ENCODE measurements at regions not wholly inside any gene's neighbourhood (a gene's known extent, or its start where the extent isn't known, plus 50 kb on each side); places are given as distances from the start of the nearest gene placed in this dataset.

DNA sequence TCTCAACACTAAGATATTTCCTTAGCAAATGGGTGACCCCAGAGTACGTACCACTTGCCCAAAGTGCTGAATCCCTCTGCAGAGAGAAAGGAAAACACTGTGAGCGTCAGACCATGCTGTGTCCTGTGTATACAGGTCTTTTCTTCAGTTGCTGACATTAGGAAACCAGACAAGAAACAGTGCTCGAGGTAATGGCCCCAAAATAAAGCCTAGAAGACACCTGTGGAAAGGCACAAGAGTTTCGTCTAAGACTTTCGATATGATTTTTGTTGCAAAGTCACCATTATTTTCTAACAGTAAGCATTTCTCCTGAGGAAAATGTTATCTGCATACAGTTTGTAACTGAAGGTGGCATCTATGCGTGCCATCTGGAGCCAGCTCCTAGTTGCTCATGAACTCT is 62.0 kb upstream of the SIMC1 start:
- WGBS (ENCODE audit: low lambda C conversion rate), result 81% methylated on average over 6 of the region's 6 CpGs
- H4K20me1 ChIP-seq (ENCODE audit: insufficient read depth), result no peaks in the 10 kb centered on the region
- ChIA-PET CTCF (interaction anchor here (0.9 kb wide), 1 partner anchor 447 kb away, joined by 3 read pairs; no protein-coding TSS in a partner anchor), POLR2A (no interaction called here)
- H3K36me3 ChIP-seq (replicated peaks in 1 of 2; ENCODE audit: control insufficient read depth in 1 of 2, insufficient read depth in 2 of 2, low read length in 1 of 2), result no peaks in the 10 kb centered on the region
- no peaks in the 10 kb centered on the region for H3K79me2 ChIP-seq (ENCODE audit: insufficient read depth)
- H3K4me2 ChIP-seq, result no peak overlapping the region
- no peak overlapping the region for H3K9ac ChIP-seq
- no peak overlapping the region for H3K4me3 ChIP-seq (ENCODE audit: low read depth in 2 of 2, low read length in 1 of 2)
- no peak for DNase-seq
- H3F3A ChIP-seq (replicated peaks; ENCODE audit: insufficient read depth), result no peaks in the 10 kb centered on the region
- no peak for TF ChIP-seq JUND (IDR thresholded peaks at IDR 0.05)
- TF ChIP-seq, protein P1, sequence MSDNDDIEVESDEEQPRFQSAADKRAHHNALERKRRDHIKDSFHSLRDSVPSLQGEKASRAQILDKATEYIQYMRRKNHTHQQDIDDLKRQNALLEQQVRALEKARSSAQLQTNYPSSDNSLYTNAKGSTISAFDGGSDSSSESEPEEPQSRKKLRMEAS (IDR thresholded peaks at IDR 0.05; ENCODE audit: low read depth), result no peak
- no peak for TF ChIP-seq RAD21 (IDR thresholded peaks at IDR 0.05; ENCODE audit: low read length)
- no peak for TF ChIP-seq FOXM1 (IDR thresholded peaks at IDR 0.05; ENCODE audit: low read depth)
- TF ChIP-seq TCF12 (IDR thresholded peaks at IDR 0.05), result no peak
- no peaks in the 10 kb centered on the region for H3K27me3 ChIP-seq (ENCODE audit: insufficient read depth)
- H3K9me2 ChIP-seq, result no peaks in the 10 kb centered on the region
- no peak overlapping the region for H3K27ac ChIP-seq (ENCODE audit: low read depth in 2 of 2, low read length in 1 of 2)
- H3K9me3 ChIP-seq, result no peaks in the 10 kb centered on the region
- no peak overlapping the region for H2AFZ ChIP-seq (ENCODE audit: low read depth)
- H3K4me1 ChIP-seq (ENCODE audit: control insufficient read depth in 1 of 2, insufficient read depth in 2 of 2, low read depth in 1 of 2, low read length in 1 of 2), result peaks cover 0 to 8% of the 10 kb centered on the region in 2 experiments; a peak in 2 of 4 replicates

DNA sequence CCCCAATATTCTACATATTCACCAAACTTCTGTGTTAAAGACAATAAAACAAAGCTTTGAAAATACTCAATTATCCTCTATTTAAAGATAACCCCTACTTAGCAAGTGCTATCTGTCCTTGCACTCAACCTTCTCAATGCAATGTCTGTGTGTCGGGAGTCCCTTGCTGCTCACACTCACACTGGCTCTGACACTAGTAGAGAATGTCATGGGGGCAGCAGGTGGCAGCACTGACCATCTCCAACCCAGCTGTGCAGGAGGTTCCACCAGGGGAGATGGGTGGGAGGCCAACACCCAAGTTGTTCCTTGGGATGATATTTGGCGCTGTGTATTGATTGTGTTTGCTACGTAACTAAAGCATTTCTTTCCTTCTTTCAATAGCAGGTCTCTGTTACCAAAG is 59.4 kb upstream of the SIMC1 start:
- 90% methylated on average over 3 of the region's 3 CpGs for WGBS (ENCODE audit: low lambda C conversion rate)
- no peak overlapping the region for H3K4me3 ChIP-seq (ENCODE audit: low read depth in 2 of 2, low read length in 1 of 2)
- H3K27ac ChIP-seq (ENCODE audit: low read depth in 2 of 2, low read length in 1 of 2), result no peak overlapping the region
- TF ChIP-seq ELF1 (IDR thresholded peaks at IDR 0.05), result no peak
- TF ChIP-seq MEF2A (IDR thresholded peaks at IDR 0.05; ENCODE audit: borderline replicate concordance, low read depth), result no peak
- TF ChIP-seq RCOR1 (IDR thresholded peaks at IDR 0.05; ENCODE audit: low read length), result no peak
- TF ChIP-seq JUND (IDR thresholded peaks at IDR 0.05), result no peak
- no peak for TF ChIP-seq TEAD4 (IDR thresholded peaks at IDR 0.05; ENCODE audit: borderline replicate concordance, insufficient read depth)
- TF ChIP-seq NRF1 (IDR thresholded peaks at IDR 0.05; ENCODE audit: low read depth, low read length), result no peak
- no peak for TF ChIP-seq RXRA (IDR thresholded peaks at IDR 0.05; ENCODE audit: borderline replicate concordance, low read depth)
- TF ChIP-seq, protein P2, sequence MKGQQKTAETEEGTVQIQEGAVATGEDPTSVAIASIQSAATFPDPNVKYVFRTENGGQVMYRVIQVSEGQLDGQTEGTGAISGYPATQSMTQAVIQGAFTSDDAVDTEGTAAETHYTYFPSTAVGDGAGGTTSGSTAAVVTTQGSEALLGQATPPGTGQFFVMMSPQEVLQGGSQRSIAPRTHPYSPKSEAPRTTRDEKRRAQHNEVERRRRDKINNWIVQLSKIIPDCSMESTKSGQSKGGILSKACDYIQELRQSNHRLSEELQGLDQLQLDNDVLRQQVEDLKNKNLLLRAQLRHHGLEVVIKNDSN (IDR thresholded peaks at IDR 0.05; ENCODE audit: borderline replicate concordance, low read depth), result no peak
- TF ChIP-seq SIN3A (IDR thresholded peaks at IDR 0.05; ENCODE audit: borderline replicate concordance, low read depth, low read length), result no peak
- no peak for TF ChIP-seq NFIC (IDR thresholded peaks at IDR 0.05; ENCODE audit: borderline replicate concordance)
- peaks cover 0 to 9% of the 10 kb centered on the region in 2 experiments; a peak in 2 of 4 replicates for H3K4me1 ChIP-seq (ENCODE audit: control insufficient read depth in 1 of 2, insufficient read depth in 2 of 2, low read depth in 1 of 2, low read length in 1 of 2)
- H3F3A ChIP-seq (replicated peaks; ENCODE audit: insufficient read depth), result no peaks in the 10 kb centered on the region
- H4K20me1 ChIP-seq (ENCODE audit: insufficient read depth), result no peaks in the 10 kb centered on the region
- H3K9me2 ChIP-seq, result no peaks in the 10 kb centered on the region
- POLR2A ChIA-PET, result no interaction called here
- CTCF ChIA-PET, result no interaction called here
- no peak overlapping the region for H3K4me2 ChIP-seq
- no peaks in the 10 kb centered on the region for H3K36me3 ChIP-seq (replicated peaks in 1 of 2; ENCODE audit: control insufficient read depth in 1 of 2, insufficient read depth in 2 of 2, low read length in 1 of 2)
- H3K79me2 ChIP-seq (ENCODE audit: insufficient read depth), result no peaks in the 10 kb centered on the region
- no peak overlapping the region for H3K9ac ChIP-seq
- H3K9me3 ChIP-seq, result no peaks in the 10 kb centered on the region
- no peaks in the 10 kb centered on the region for H3K27me3 ChIP-seq (ENCODE audit: insufficient read depth)
- DNase-seq, result no peak
- no peak overlapping the region for H2AFZ ChIP-seq (ENCODE audit: low read depth)

DNA sequence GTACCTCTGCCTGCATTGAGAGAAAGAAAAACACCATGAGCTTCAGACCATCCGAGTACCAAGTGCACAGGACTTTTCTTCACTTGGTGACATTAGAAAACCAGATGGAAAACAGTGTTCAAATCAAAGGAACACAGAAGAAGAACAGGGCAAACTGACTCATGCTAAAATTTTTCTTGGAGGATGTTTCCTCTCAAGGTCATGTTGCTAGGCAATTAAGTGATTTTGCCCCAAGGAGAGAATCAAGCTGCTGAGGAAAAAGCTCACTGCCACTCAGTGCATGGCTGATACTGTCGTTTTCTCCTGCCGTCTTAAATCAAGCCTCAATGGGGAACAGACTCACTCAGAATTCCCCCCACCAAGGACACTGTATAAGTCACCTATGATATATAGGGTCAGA is 57.9 kb upstream of the SIMC1 start:
- no peaks in the 10 kb centered on the region for H3K27me3 ChIP-seq (ENCODE audit: insufficient read depth)
- peaks cover 0 to 17% of the 10 kb centered on the region in 2 experiments; a peak in 2 of 4 replicates for H3K4me1 ChIP-seq (ENCODE audit: control insufficient read depth in 1 of 2, insufficient read depth in 2 of 2, low read depth in 1 of 2, low read length in 1 of 2)
- no peaks in the 10 kb centered on the region for H3F3A ChIP-seq (replicated peaks; ENCODE audit: insufficient read depth)
- H4K20me1 ChIP-seq (ENCODE audit: insufficient read depth), result no peaks in the 10 kb centered on the region
- peak overlapping the region in 1 of 2 experiments; percentile 25; a peak in 1 of 4 replicates for H3K27ac ChIP-seq (ENCODE audit: low read depth in 2 of 2, low read length in 1 of 2)
- H3K4me3 ChIP-seq (ENCODE audit: low read depth in 2 of 2, low read length in 1 of 2), result no peak overlapping the region
- ChIA-PET CTCF (no interaction called here), POLR2A (no interaction called here)
- no peak for DNase-seq
- H3K9ac ChIP-seq, result no peak overlapping the region
- no peak overlapping the region for H2AFZ ChIP-seq (ENCODE audit: low read depth)
- no peaks in the 10 kb centered on the region for H3K79me2 ChIP-seq (ENCODE audit: insufficient read depth)
- H3K9me2 ChIP-seq, result no peaks in the 10 kb centered on the region
- H3K4me2 ChIP-seq, result peak overlapping the region; percentile 24; the same call in 1 of the 2 replicates
- no peaks in the 10 kb centered on the region for H3K9me3 ChIP-seq
- TF ChIP-seq, protein P3, sequence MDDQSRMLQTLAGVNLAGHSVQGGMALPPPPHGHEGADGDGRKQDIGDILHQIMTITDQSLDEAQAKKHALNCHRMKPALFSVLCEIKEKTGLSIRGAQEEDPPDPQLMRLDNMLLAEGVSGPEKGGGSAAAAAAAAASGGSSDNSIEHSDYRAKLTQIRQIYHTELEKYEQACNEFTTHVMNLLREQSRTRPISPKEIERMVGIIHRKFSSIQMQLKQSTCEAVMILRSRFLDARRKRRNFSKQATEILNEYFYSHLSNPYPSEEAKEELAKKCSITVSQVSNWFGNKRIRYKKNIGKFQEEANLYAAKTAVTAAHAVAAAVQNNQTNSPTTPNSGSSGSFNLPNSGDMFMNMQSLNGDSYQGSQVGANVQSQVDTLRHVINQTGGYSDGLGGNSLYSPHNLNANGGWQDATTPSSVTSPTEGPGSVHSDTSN (IDR thresholded peaks at IDR 0.05), result peak; percentile 31; the same call in 1 of the 2 replicates
- peak; percentile 43 for TF ChIP-seq JUND (IDR thresholded peaks at IDR 0.05)
- no peak for TF ChIP-seq EP300 (IDR thresholded peaks at IDR 0.05; ENCODE audit: borderline replicate concordance in 1 of 2, low read depth in 1 of 2, low read length in 1 of 2)
- TF ChIP-seq FOXM1 (IDR thresholded peaks at IDR 0.05; ENCODE audit: low read depth), result no peak
- TF ChIP-seq RCOR1 (IDR thresholded peaks at IDR 0.05; ENCODE audit: low read length), result no peak
- TF ChIP-seq TCF12 (IDR thresholded peaks at IDR 0.05), result peak; percentile 75
- TF ChIP-seq, protein P1 (IDR thresholded peaks at IDR 0.05; ENCODE audit: low read depth), result no peak
- TF ChIP-seq FOSL2 (IDR thresholded peaks at IDR 0.05; ENCODE audit: borderline replicate concordance, low read depth), result peak; percentile 41; the same call in 1 of the 2 replicates
- WGBS (ENCODE audit: low lambda C conversion rate), result 30% methylated on average over 3 of the region's 3 CpGs
- no peaks in the 10 kb centered on the region for H3K36me3 ChIP-seq (replicated peaks in 1 of 2; ENCODE audit: control insufficient read depth in 1 of 2, insufficient read depth in 2 of 2, low read length in 1 of 2)
